NCI-H2107 treated with DMSO at 0.1 percent for 48 hours (cell line): ENCODE measurements at regions not wholly inside any gene's neighbourhood (a gene's known extent, or its start where the extent isn't known, plus 50 kb on each side); places are given as distances from the start of the nearest gene placed in this dataset.

Experiments
- DNase-seq: peaks from one replicate; lab custom pipeline; 2025; ENCODE audit not compliant: unreplicated experiment; lab: John Stamatoyannopoulos, UW

- no peak for DNase-seq
Observed at GRCh38 chr10:83352588-83352987, 786.7 kb upstream of the GHITM start.

GRCh38 chr10:83354456-83354855, 784.9 kb upstream of the GHITM start:
- no peak for DNase-seq

GRCh38 chr10:83357004-83357403, 782.3 kb upstream of the GHITM start:
- no peak for DNase-seq

GRCh38 chr10:83357627-83358026, 781.7 kb upstream of the GHITM start:
- no peak for DNase-seq

- DNase-seq, result no peak
Observed at GRCh38 chr10:83367036-83367435, 772.3 kb upstream of the GHITM start.

- no peak for DNase-seq
Observed at GRCh38 chr10:83371696-83372490, 767.4 kb upstream of the GHITM start.

- no peak for DNase-seq
Observed at GRCh38 chr10:83372646-83373045, 766.7 kb upstream of the GHITM start.

GRCh38 chr10:83373671-83374070, 765.6 kb upstream of the GHITM start:
- DNase-seq, result no peak

GRCh38 chr10:83374741-83375140, 764.6 kb upstream of the GHITM start:
- no peak for DNase-seq

- DNase-seq, result no peak
Observed at GRCh38 chr10:83375274-83375673, 764.0 kb upstream of the GHITM start.

GRCh38 chr10:83397806-83398205, 741.5 kb upstream of the GHITM start:
- no peak for DNase-seq

- DNase-seq, result no peak
Observed at GRCh38 chr10:83410570-83410969, 728.7 kb upstream of the GHITM start.

GRCh38 chr10:83425306-83425705, 714.0 kb upstream of the GHITM start:
- DNase-seq, result no peak

GRCh38 chr10:83427101-83427500, 712.2 kb upstream of the GHITM start:
- DNase-seq, result no peak

- DNase-seq, result no peak
Observed at GRCh38 chr10:83432261-83433045, 706.9 kb upstream of the GHITM start.

GRCh38 chr10:83433705-83434104, 705.6 kb upstream of the GHITM start:
- no peak for DNase-seq

- DNase-seq, result no peak
Observed at GRCh38 chr10:83448013-83448412, 691.3 kb upstream of the GHITM start.

- DNase-seq, result no peak
Observed at GRCh38 chr10:83458611-83459010, 680.7 kb upstream of the GHITM start.

- DNase-seq, result no peak
Observed at GRCh38 chr10:83459124-83459523, 680.2 kb upstream of the GHITM start.

- DNase-seq, result no peak
Observed at GRCh38 chr10:83469728-83470331, 669.5 kb upstream of the GHITM start.

GRCh38 chr10:83476211-83476610, 663.1 kb upstream of the GHITM start:
- DNase-seq, result no peak

- no peak for DNase-seq
Observed at GRCh38 chr10:83489161-83489560, 650.1 kb upstream of the GHITM start.
